ENCODE measurements at regions not wholly inside any gene's neighbourhood (a gene's known extent, or its start where the extent isn't known, plus 50 kb on each side); places are given as distances from the start of the nearest gene placed in this dataset.

DNA sequence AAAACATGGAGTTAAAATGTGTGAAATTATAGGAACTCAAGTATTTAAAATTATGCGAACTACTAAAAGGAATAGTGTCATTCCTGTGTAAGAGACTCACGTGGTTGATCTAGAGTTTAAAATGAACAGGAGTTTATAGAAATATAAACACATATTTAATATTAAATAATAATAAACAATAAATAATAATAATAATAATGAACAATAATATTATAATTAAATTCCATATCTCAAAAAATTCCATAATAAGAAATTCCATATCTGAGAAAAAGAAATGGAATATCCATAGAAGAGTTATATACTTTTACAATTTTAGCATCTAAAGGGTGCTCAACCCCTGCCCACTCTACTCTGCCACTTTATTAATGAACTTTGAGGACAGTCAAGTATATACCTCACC, 429.6 kb downstream of the TNS3 start:
- Mint-ChIP-seq H3K27ac (ENCODE audit: unreplicated experiment) (no peak overlapping the region), H3K4me3 (ENCODE audit: low read depth, unreplicated experiment) (no peak overlapping the region), H3K4me1 (ENCODE audit: low read depth, unreplicated experiment) (peaks cover 53% of the 10 kb centered on the region), H3K9me3 (ENCODE audit: low read depth, unreplicated experiment) (no peaks in the 10 kb centered on the region), H3K36me3 (ENCODE audit: insufficient read depth, unreplicated experiment) (peaks cover 16% of the 10 kb centered on the region), H3K27me3 (ENCODE audit: unreplicated experiment) (no peaks in the 10 kb centered on the region)
- CTCF ChIA-PET = no interaction called here
- no peak for TF ChIP-seq CTCF (IDR thresholded peaks at IDR 0.05; ENCODE audit: unreplicated experiment)
- intact Hi-C loops (cut with micrococcal nuclease; ENCODE audit: unreplicated experiment) = loop anchor here (5.0 kb wide), 2 partner anchors 50 to 605 kb away; no protein-coding TSS in a partner anchor
- DNase-seq = no peak
- no TSS peak for BruUV-seq (replicated peaks)

DNA sequence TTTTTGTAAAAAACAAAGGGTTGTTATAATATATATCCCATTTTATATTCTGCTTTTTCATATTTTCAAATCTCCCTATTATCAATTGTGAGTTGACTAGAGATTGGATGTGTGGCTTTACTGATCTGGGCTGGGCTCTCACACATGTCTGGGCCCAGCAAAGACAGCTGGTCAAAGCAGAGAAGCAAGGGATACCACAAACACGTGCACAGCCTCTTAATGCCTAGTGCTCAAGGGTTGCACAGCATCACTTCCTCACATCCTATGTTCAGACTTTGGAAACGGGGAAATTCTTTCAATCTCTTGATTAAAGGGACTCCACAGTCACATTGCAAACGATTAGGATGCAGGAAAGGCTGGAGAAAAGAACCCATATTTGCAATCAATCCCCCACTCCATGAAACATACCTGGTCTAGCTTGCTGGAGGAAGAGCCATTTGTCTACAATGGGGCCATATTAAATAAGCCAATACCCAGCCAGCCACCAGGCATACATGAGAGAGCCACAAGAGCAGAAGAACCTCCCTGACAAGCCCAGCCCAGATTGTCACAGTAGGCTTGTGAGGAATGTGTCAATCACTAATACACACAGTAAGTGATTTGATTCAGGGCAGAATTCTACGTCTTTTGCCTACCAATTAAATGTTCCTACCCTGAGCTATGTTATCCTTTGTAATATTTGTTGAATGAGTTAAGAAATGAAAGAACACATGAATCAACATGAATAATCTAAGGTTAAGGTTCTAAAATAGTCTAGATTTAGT, 431.2 kb downstream of the TNS3 start:
- no peak for DNase-seq
- BruUV-seq (replicated peaks) = no TSS peak
- TF ChIP-seq CTCF (IDR thresholded peaks at IDR 0.05; ENCODE audit: unreplicated experiment) = no peak
- Mint-ChIP-seq H3K27ac (ENCODE audit: unreplicated experiment) (no peak overlapping the region), H3K4me3 (ENCODE audit: low read depth, unreplicated experiment) (no peak overlapping the region), H3K9me3 (ENCODE audit: low read depth, unreplicated experiment) (peaks cover 3% of the 10 kb centered on the region), H3K36me3 (ENCODE audit: insufficient read depth, unreplicated experiment) (peaks cover 16% of the 10 kb centered on the region), H3K27me3 (ENCODE audit: unreplicated experiment) (no peaks in the 10 kb centered on the region), H3K4me1 (ENCODE audit: low read depth, unreplicated experiment) (peaks cover 62% of the 10 kb centered on the region)
- intact Hi-C loops (cut with micrococcal nuclease; ENCODE audit: unreplicated experiment) = loop anchor here (5.0 kb wide), 2 partner anchors 48 to 603 kb away; no protein-coding TSS in a partner anchor
- CTCF ChIA-PET = no interaction called here

- intact Hi-C loops (cut with micrococcal nuclease; ENCODE audit: unreplicated experiment) = loop anchor here (5.0 kb wide), 2 partner anchors 48 to 603 kb away; no protein-coding TSS in a partner anchor
- no peak for TF ChIP-seq CTCF (IDR thresholded peaks at IDR 0.05; ENCODE audit: unreplicated experiment)
- no peak overlapping the region for H3K27ac Mint-ChIP-seq (ENCODE audit: unreplicated experiment)
These were observed 431.9 kb downstream of the TNS3 start for GRCh38 chr7:47149971-47150370.

GRCh38 chr7:47149208-47149839, 432.6 kb downstream of the TNS3 start:
- BruUV-seq (replicated peaks) = no TSS peak
- no peaks in the 10 kb centered on the region for H3K27me3 Mint-ChIP-seq (ENCODE audit: unreplicated experiment)
- no peak overlapping the region for H3K4me3 Mint-ChIP-seq (ENCODE audit: low read depth, unreplicated experiment)
- peaks cover 3% of the 10 kb centered on the region for H3K9me3 Mint-ChIP-seq (ENCODE audit: low read depth, unreplicated experiment)
- DNase-seq = no peak
- H3K36me3 Mint-ChIP-seq (ENCODE audit: insufficient read depth, unreplicated experiment) = peaks cover 15% of the 10 kb centered on the region
- intact Hi-C loops (cut with micrococcal nuclease; ENCODE audit: unreplicated experiment) = no loop called here
- CTCF ChIA-PET = no interaction called here
- peaks cover 52% of the 10 kb centered on the region for H3K4me1 Mint-ChIP-seq (ENCODE audit: low read depth, unreplicated experiment)
- no peak for TF ChIP-seq CTCF (IDR thresholded peaks at IDR 0.05; ENCODE audit: unreplicated experiment)
- H3K27ac Mint-ChIP-seq (ENCODE audit: unreplicated experiment) = no peak overlapping the region

More at GRCh38 chr7:47149971-47150370, 431.9 kb downstream of the TNS3 start:
- Mint-ChIP-seq H3K4me3 (ENCODE audit: low read depth, unreplicated experiment) (no peak overlapping the region), H3K9me3 (ENCODE audit: low read depth, unreplicated experiment) (peaks cover 3% of the 10 kb centered on the region), H3K36me3 (ENCODE audit: insufficient read depth, unreplicated experiment) (peaks cover 16% of the 10 kb centered on the region), H3K4me1 (ENCODE audit: low read depth, unreplicated experiment) (peaks cover 59% of the 10 kb centered on the region), H3K27me3 (ENCODE audit: unreplicated experiment) (no peaks in the 10 kb centered on the region)
- no peak for DNase-seq
- CTCF ChIA-PET = no interaction called here
- BruUV-seq (replicated peaks) = no TSS peak

All from Calu3 (cell line).